ENCODE measurements at regions not wholly inside any gene's neighbourhood (a gene's known extent, or its start where the extent isn't known, plus 50 kb on each side); places are given as distances from the start of the nearest gene placed in this dataset.
"Not testable (repeated sequence)": the region's sequence is repeated elsewhere in the genome, so short reads cannot be mapped to it uniquely, and the experiment has no call there.

- H3K4me3 ChIP-seq (replicated peaks; ENCODE audit: low read depth, low read length) = no peak overlapping the region
- DNase-seq (ENCODE audit: low read depth) = no peak
- no peak for TF ChIP-seq CTCF (IDR thresholded peaks at IDR 0.05; ENCODE audit: low read length, missing control alignments)
Observed at GRCh38 chr6:76914737-76915136, 548.6 kb downstream of the HTR1B start.

GRCh38 chr6:76905541-76905940, 557.8 kb downstream of the HTR1B start:
- H3K4me3 ChIP-seq (replicated peaks; ENCODE audit: low read depth, low read length); DNase-seq (ENCODE audit: low read depth): not testable (repeated sequence)

GRCh38 chr6:76892542-76892941, 570.7 kb downstream of the HTR1B start:
- no peak for TF ChIP-seq CTCF (IDR thresholded peaks at IDR 0.05; ENCODE audit: low read length, missing control alignments)
- H3K4me3 ChIP-seq (replicated peaks; ENCODE audit: low read depth, low read length) = no peak overlapping the region
- DNase-seq (ENCODE audit: low read depth) = no peak

- no peak overlapping the region for H3K4me3 ChIP-seq (replicated peaks; ENCODE audit: low read depth, low read length)
- DNase-seq (ENCODE audit: low read depth) = no peak
- no peak for TF ChIP-seq CTCF (IDR thresholded peaks at IDR 0.05; ENCODE audit: low read length, missing control alignments)
Observed at GRCh38 chr6:76888351-76888750, 574.9 kb downstream of the HTR1B start.

GRCh38 chr6:76886900-76887299, 576.4 kb downstream of the HTR1B start:
- no peak for TF ChIP-seq CTCF (IDR thresholded peaks at IDR 0.05; ENCODE audit: low read length, missing control alignments)
- no peak overlapping the region for H3K4me3 ChIP-seq (replicated peaks; ENCODE audit: low read depth, low read length)
- no peak for DNase-seq (ENCODE audit: low read depth)

GRCh38 chr6:76885861-76886301, 577.4 kb downstream of the HTR1B start:
- TF ChIP-seq CTCF (IDR thresholded peaks at IDR 0.05; ENCODE audit: low read length, missing control alignments) = no peak
- DNase-seq (ENCODE audit: low read depth) = peak; percentile 39
- no peak overlapping the region for H3K4me3 ChIP-seq (replicated peaks; ENCODE audit: low read depth, low read length)

- H3K4me3 ChIP-seq (replicated peaks; ENCODE audit: low read depth, low read length) = no peak overlapping the region
- DNase-seq (ENCODE audit: low read depth) = peak; percentile 43
- no peak for TF ChIP-seq CTCF (IDR thresholded peaks at IDR 0.05; ENCODE audit: low read length, missing control alignments)
Observed at GRCh38 chr6:76881414-76881813, 581.9 kb downstream of the HTR1B start.

All from fibroblast of pulmonary artery (primary cell).